Bone marrow (tissue), 2 donors: ENCODE measurements at regions not wholly inside any gene's neighbourhood (a gene's known extent, or its start where the extent isn't known, plus 50 kb on each side); places are given as distances from the start of the nearest gene placed in this dataset.
"Not testable (repeated sequence)": the region's sequence is repeated elsewhere in the genome, so short reads cannot be mapped to it uniquely, and the experiment has no call there.

Experiments
- DNase-seq, 2 donors: peaks; one replicate each; lab custom pipeline; 2025; lab: John Stamatoyannopoulos, UW

- DNase-seq = no peak
Observed at GRCh38 chr2:56806924-56807323, 623.1 kb downstream of the CCDC85A start.

- DNase-seq = no peak
Observed at GRCh38 chr2:56807861-56808260, 624.1 kb downstream of the CCDC85A start.

GRCh38 chr2:56811401-56811800, 627.6 kb downstream of the CCDC85A start:
- DNase-seq = no peak

GRCh38 chr2:56812432-56812831, 628.6 kb downstream of the CCDC85A start:
- DNase-seq = no peak

GRCh38 chr2:56813490-56813889, 629.7 kb downstream of the CCDC85A start:
- DNase-seq = no peak

GRCh38 chr2:56816666-56817065, 632.9 kb downstream of the CCDC85A start:
- no peak for DNase-seq

GRCh38 chr2:56831780-56832179, 648.0 kb downstream of the CCDC85A start:
- DNase-seq = no peak

- no peak for DNase-seq
Observed at GRCh38 chr2:56834686-56835085, 650.9 kb downstream of the CCDC85A start.

- DNase-seq = not testable (repeated sequence)
Observed at GRCh38 chr2:56840009-56840408, 656.2 kb downstream of the CCDC85A start.

- DNase-seq = no peak
Observed at GRCh38 chr2:56860991-56861390, 677.2 kb downstream of the CCDC85A start.

GRCh38 chr2:56871644-56872043, 687.9 kb downstream of the CCDC85A start:
- DNase-seq = no peak

- DNase-seq = no peak
Observed at GRCh38 chr2:56874717-56875116, 690.9 kb downstream of the CCDC85A start.

GRCh38 chr2:56889738-56890137, 705.9 kb downstream of the CCDC85A start:
- DNase-seq = no peak

- DNase-seq = no peak
Observed at GRCh38 chr2:56892382-56892781, 708.6 kb downstream of the CCDC85A start.

GRCh38 chr2:56898986-56899385, 715.2 kb downstream of the CCDC85A start:
- DNase-seq = no peak

GRCh38 chr2:56912490-56912889, 728.7 kb downstream of the CCDC85A start:
- DNase-seq = no peak

- DNase-seq = no peak
Observed at GRCh38 chr2:56918790-56919189, 735.0 kb downstream of the CCDC85A start.

GRCh38 chr2:56933976-56934375, 750.2 kb downstream of the CCDC85A start:
- DNase-seq = no peak

GRCh38 chr2:56934866-56935265, 751.1 kb downstream of the CCDC85A start:
- no peak for DNase-seq

- DNase-seq = no peak
Observed at GRCh38 chr2:56940054-56940453, 756.3 kb downstream of the CCDC85A start.

- no peak for DNase-seq
Observed at GRCh38 chr2:56952871-56953270, 769.1 kb downstream of the CCDC85A start.

- DNase-seq = no peak
Observed at GRCh38 chr2:56960581-56960980, 776.8 kb downstream of the CCDC85A start.

GRCh38 chr2:56962673-56963072, 778.9 kb downstream of the CCDC85A start:
- no peak for DNase-seq

- DNase-seq = no peak
Observed at GRCh38 chr2:56969513-56969912, 785.7 kb downstream of the CCDC85A start.

GRCh38 chr2:56971383-56971974, 787.7 kb downstream of the CCDC85A start:
- DNase-seq = no peak
